HepG2 (cell line): ENCODE measurements at regions not wholly inside any gene's neighbourhood (a gene's known extent, or its start where the extent isn't known, plus 50 kb on each side); places are given as distances from the start of the nearest gene placed in this dataset.

Experiments used
- ATAC-seq: fragments of 200-7000 bp; cut with Tn5 transposase; 3 replicates; pipeline ENCODE4 v1.9.1; 2020; ENCODE audit warnings: mild to moderate bottlenecking, moderate library complexity
- BruUV-seq: library from RNA; stranded (reverse); fragments of 400-500 nt; replicated peaks from 2 replicates; lab custom pipeline; 2021; lab: Mats Ljungman, UMichigan
- CTCF ChIA-PET: fragments of 300-600 bp; formaldehyde crosslinking; extraction: SDS; loops from one replicate; lab custom pipeline; 2021; ENCODE audit warnings: low total read pairs, inconsistent platforms, low intra/inter-chr PET ratio; lab: Yijun Ruan, JAX
- POLR2A ChIA-PET: fragments of 350-600 bp; sonication (Branson Sonifier 250); formaldehyde crosslinking; loops from one replicate; lab custom pipeline; 2020; ENCODE audit warnings: antibody characterized with exemption, inconsistent platforms; lab: Yijun Ruan, JAX
- DNase-seq: peaks from one replicate; pipeline ENCODE4 v3.0.0-alpha.2; 2015; ENCODE audit warnings: low spot score
- FAIRE-seq: peaks from 3 replicates; lab custom pipeline; 2011; peaks lifted over from hg19 to GRCh38; lab: Jason Lieb, UNC
- H2AFZ ChIP-seq: one replicate; pipeline ENCODE4 v1.6.1; 2011; ENCODE audit warnings: low read length, inconsistent platforms
- H3K27ac ChIP-seq: fragments of 300-600 bp; 3 replicates; pipeline ENCODE4 v1.8.0; 2011; ENCODE audit warnings: mixed run types, mild to moderate bottlenecking, mixed read lengths, low read length, inconsistent platforms; ENCODE audit not compliant: insufficient read depth; ENCODE audit errors: extremely low read length
- H3K27me3 ChIP-seq, 2 experiments: fragments of 200-600 bp in 1 of 2; 2 replicates in 1 of 2; 3 replicates in 1 of 2; pipeline versions ENCODE4 v1.6.0 to v1.8.0; 2011; ENCODE audit warnings: low read length in 2 of 2, mild to moderate bottlenecking in 2 of 2, moderate library complexity in 2 of 2, inconsistent platforms in 1 of 2; ENCODE audit not compliant: insufficient read depth in 2 of 2, control insufficient read depth in 1 of 2
- H3K36me3 ChIP-seq, 2 experiments: fragments of 200-600 bp in 1 of 2; replicated peaks in 1 of 2; 2 replicates in 1 of 2; 3 replicates in 1 of 2; pipeline versions ENCODE4 v1.5.1 to v1.8.0; 2011; ENCODE audit warnings: low read length in 2 of 2, inconsistent platforms in 1 of 2; ENCODE audit not compliant: insufficient read depth in 2 of 2, control insufficient read depth in 1 of 2
- H3K4me1 ChIP-seq: 2 replicates; pipeline ENCODE4 v1.5.1; 2012; ENCODE audit warnings: low read length, inconsistent platforms; ENCODE audit not compliant: insufficient read depth
- H3K4me2 ChIP-seq: 2 replicates; pipeline ENCODE4 v1.6.0; 2011; ENCODE audit warnings: low read depth, low read length, inconsistent platforms
- H3K4me3 ChIP-seq, 3 experiments: fragments of 200-600 bp in 1 of 3; sonication (generic), shearing (Covaris generic) in 1 of 3; replicated peaks in 1 of 3; 2 replicates each; pipeline ENCODE4 v1.5.1; 2011 to 2016; ENCODE audit warnings: low read length in 3 of 3, inconsistent platforms in 2 of 3, low read depth in 2 of 3, mild to moderate bottlenecking in 2 of 3, control low read depth in 1 of 3, mixed read lengths in 1 of 3; ENCODE audit not compliant: insufficient read depth in 1 of 3
- H3K79me2 ChIP-seq: one replicate; pipeline ENCODE4 v1.6.1; 2011; ENCODE audit warnings: low read length, inconsistent platforms; ENCODE audit not compliant: insufficient read depth
- H3K9ac ChIP-seq: 2 replicates; pipeline ENCODE4 v1.6.0; 2011; ENCODE audit warnings: mild to moderate bottlenecking, low read depth, low read length, inconsistent platforms; ENCODE audit not compliant: insufficient read depth
- H3K9me3 ChIP-seq: 2 replicates; pipeline ENCODE4 v1.5.1; 2012; ENCODE audit warnings: mild to moderate bottlenecking, low read length
- H4K20me1 ChIP-seq: 2 replicates; pipeline ENCODE4 v1.6.0; 2011; ENCODE audit warnings: inconsistent platforms, mild to moderate bottlenecking, low read length, moderate library complexity; ENCODE audit not compliant: insufficient read depth
- TBX2 ChIP-seq: sonication (generic); formaldehyde crosslinking; IDR thresholded peaks from 2 replicates; pipeline ENCODE4 v1.5.0; 2020; ENCODE audit warnings: missing genetic modification reagents, mild to moderate bottlenecking, borderline replicate concordance
- ZNF205 ChIP-seq: IDR thresholded peaks from 2 replicates; pipeline ENCODE4 v1.6.1; 2018; ENCODE audit warnings: missing biosample characterization, missing genetic modification reagents
- ZNF230 ChIP-seq: sonication (generic); formaldehyde crosslinking; IDR thresholded peaks from 2 replicates; pipeline ENCODE4 v1.4.0; 2020; ENCODE audit warnings: mild to moderate bottlenecking, missing genetic modification reagents
- ZNF251 ChIP-seq: sonication (generic); formaldehyde crosslinking; IDR thresholded peaks from 2 replicates; pipeline ENCODE4 v1.9.0; 2021; ENCODE audit warnings: mild to moderate bottlenecking, missing genetic modification reagents
- ZNF383 ChIP-seq: sonication (generic); formaldehyde crosslinking; IDR thresholded peaks from 2 replicates; pipeline ENCODE4 v1.4.0; 2020; ENCODE audit warnings: missing genetic modification reagents, mild to moderate bottlenecking, borderline replicate concordance
- WGBS: methylation state at CpG from one replicate; pipeline ENCODE4 v1.1.6; 2017; ENCODE audit warnings: low lambda C conversion rate; 5-methylcytosine and 5-hydroxymethylcytosine counted together
- in situ Hi-C: cut with HindIII; loops from 2 replicates; pipeline ENCODE4 v1.10.0; 2017; ENCODE audit warnings: low pct_unique_long_range_greater_than_20kb; ENCODE audit not compliant: extremely low pct_ligation_motif_present
- intact Hi-C: fragments of 100-400 bp; cut with micrococcal nuclease; formaldehyde crosslinking; loops from one replicate; pipeline ENCODE4 v1.10.0; 2022; ENCODE audit not compliant: unreplicated experiment
- TF ChIP-seq, protein P1 (sequence below): sonication (generic); formaldehyde crosslinking; conservative IDR thresholded peaks from 2 replicates; pipeline ENCODE4 v1.4.0; 2020; ENCODE audit warnings: missing genetic modification reagents

DNA sequence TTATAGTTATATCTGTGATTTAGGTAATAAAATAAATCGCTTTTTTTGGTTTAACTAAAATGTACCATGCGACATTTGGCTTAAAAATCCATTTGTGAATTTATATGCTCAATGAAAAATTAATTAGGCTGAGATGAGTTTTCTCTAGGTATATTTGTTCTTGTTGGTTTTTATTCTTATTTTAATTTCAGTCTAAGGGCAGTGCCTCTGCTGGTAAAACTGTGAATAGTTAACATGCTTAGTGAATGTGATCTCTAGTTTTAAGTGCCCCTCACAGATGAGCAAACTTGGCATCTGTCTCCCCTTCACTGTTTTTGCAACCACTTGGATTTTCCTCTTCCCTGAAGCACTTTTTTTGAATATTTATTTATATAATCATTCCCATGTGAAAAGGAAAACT, 822.7 kb downstream of the GRIK2 start (continued):
- TF ChIP-seq TBX2 (CRISPR knock-in tag) (no peak), ZNF230 (CRISPR knock-in tag) (no peak)
- TF ChIP-seq, protein P1, sequence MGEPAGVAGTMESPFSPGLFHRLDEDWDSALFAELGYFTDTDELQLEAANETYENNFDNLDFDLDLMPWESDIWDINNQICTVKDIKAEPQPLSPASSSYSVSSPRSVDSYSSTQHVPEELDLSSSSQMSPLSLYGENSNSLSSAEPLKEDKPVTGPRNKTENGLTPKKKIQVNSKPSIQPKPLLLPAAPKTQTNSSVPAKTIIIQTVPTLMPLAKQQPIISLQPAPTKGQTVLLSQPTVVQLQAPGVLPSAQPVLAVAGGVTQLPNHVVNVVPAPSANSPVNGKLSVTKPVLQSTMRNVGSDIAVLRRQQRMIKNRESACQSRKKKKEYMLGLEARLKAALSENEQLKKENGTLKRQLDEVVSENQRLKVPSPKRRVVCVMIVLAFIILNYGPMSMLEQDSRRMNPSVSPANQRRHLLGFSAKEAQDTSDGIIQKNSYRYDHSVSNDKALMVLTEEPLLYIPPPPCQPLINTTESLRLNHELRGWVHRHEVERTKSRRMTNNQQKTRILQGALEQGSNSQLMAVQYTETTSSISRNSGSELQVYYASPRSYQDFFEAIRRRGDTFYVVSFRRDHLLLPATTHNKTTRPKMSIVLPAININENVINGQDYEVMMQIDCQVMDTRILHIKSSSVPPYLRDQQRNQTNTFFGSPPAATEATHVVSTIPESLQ (CRISPR knock-in tag), result no peak

GRCh38 chr6:102223942-102224341, 830.4 kb downstream of the GRIK2 start:
- no peak overlapping the region for H2AFZ ChIP-seq
- H3K36me3 ChIP-seq, result no peaks in the 10 kb centered on the region
- H3K27me3 ChIP-seq, result no peaks in the 10 kb centered on the region
- no peaks in the 10 kb centered on the region for H3K4me1 ChIP-seq
- BruUV-seq, result no TSS peak
- no peak overlapping the region for H3K4me3 ChIP-seq
- FAIRE-seq, result no peak
- no peak overlapping the region for H3K9ac ChIP-seq
- H3K27ac ChIP-seq, result no peak overlapping the region
- ATAC-seq, result no peak
- intact Hi-C loops (no loop called here), in situ Hi-C loops (no loop called here)
- ChIA-PET POLR2A (no interaction called here), CTCF (no interaction called here)
- H3K79me2 ChIP-seq, result no peaks in the 10 kb centered on the region
- WGBS, result 18% methylated on average over 8 of the region's 8 CpGs
- H3K9me3 ChIP-seq, result no peaks in the 10 kb centered on the region
- DNase-seq, result no peak
- TF ChIP-seq ZNF383 (CRISPR knock-in tag) (no peak), ZNF251 (CRISPR knock-in tag) (no peak), ZNF205 (CRISPR knock-in tag) (no peak)
- no peak overlapping the region for H3K4me2 ChIP-seq
- no peaks in the 10 kb centered on the region for H4K20me1 ChIP-seq
